NCI-H1417 (cell line): ENCODE measurements at regions not wholly inside any gene's neighbourhood (a gene's known extent, or its start where the extent isn't known, plus 50 kb on each side); places are given as distances from the start of the nearest gene placed in this dataset.
"Not testable (repeated sequence)": the region's sequence is repeated elsewhere in the genome, so short reads cannot be mapped to it uniquely, and the experiment has no call there.

Experiments
- DNase-seq, 3 experiments: peaks; one replicate each; lab custom pipeline; 2025; lab: John Stamatoyannopoulos, UW

DNA sequence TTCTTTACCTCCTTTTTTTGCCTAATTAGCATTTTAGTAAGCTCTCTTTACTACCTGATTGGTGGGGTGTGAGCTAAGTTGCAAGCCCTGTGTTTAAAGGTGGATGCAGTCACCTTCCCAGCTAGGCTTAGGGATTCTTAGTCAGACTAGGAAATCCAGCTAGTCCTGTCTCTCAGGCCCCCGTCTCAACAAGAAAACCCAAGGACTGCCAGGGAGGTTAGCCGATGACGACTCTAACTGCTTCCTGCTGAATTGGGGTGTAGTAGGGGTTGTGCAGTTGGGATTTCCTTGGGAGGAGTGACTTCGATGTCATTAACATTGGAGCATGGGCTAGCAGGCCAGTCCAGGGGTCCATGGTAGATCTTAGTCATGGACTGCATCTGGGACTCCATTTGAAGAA, 380.2 kb upstream of the SLC7A11 start:
- not testable (repeated sequence) for DNase-seq

DNA sequence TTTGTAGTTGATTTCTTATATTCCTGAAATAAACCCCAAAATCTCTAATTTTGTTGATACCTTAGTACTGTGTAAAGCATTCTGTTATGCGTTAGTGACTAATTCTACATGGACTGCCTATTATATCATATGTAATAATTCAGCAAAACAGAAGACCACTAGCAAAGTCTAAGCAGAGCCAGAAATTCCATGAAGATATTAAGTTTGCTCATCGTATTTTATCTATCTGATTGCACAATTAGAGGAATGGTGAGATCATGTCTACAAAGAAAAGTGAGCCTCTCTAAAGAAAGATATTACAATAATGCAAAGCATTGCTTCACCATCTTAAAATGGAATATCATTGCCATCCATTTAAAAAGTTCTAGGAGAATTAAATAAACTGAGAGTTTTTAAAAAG, 374.6 kb upstream of the SLC7A11 start:
- no peak for DNase-seq

DNA sequence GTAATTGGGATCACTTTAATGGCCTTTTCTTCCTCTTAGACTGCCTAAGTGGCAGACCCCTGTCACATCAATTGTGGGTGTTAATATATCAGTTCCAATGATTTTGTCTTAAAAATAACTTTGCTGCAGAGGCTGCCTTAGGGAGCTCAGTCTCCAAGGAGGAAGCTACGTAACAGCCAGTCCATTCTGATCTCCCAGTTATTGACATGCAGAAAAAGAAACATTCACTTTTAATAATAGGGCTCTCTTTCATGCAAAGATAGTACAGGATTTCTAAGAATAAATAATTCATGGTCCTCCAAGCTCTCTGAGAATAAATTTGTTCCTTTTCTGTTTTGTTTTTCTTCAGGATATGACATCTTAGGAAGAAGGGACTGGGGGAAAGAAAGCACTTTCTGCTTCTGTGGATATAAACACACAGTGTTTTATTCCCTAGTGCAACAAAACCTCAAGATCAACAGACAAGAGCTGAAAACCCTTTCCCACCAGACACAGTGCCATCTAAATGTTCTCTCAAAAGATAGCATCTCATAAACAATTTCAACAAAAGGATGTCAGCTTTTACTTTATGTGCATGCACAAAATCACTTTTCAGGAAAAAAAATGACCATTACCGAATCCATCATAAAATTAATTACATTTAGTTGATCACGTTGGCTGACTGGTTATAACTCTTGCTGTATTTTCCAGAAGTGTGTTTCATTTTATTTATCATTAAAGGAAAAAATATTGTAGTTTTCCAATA, 372.4 kb upstream of the SLC7A11 start:
- DNase-seq, result no peak

DNA sequence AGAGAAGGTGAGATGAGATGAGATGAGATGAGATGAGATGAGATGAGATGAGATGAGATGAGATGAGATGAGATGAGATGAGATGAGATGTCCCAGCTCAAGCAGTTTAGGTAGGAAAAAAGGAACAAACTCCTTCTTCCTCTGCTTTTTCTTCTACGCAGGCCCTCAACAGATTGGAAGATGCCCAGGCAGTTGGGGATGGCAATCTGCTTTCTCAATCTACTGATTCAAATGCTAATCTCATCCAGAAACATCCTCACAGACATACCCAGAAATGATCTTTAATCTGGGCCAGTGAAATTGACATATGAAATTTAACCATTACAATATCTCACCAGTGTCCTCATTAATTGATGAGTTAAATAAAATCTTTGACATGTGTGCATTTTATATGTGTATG, 370.3 kb upstream of the SLC7A11 start:
- DNase-seq, result no peak

DNA sequence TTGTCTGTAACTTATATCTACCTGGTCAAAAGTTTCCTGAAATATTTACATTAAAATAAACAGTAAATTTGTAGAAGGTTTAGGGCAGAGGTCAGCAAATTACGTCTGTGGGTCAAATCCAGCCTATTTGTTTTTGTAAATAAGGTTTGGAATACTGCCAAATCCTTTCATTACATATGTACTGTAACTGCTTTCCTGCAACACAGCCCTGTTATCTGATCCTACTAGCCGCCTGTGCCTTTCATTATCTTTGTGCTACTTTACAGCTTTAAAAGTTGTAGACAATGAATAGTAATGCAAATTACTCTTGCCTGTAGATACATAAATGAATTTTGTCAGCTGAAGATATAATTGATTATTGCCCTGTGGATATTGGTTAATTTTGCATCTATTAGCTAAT, 369.6 kb upstream of the SLC7A11 start:
- peak in 1 of 3 experiments; percentile 44 for DNase-seq

DNA sequence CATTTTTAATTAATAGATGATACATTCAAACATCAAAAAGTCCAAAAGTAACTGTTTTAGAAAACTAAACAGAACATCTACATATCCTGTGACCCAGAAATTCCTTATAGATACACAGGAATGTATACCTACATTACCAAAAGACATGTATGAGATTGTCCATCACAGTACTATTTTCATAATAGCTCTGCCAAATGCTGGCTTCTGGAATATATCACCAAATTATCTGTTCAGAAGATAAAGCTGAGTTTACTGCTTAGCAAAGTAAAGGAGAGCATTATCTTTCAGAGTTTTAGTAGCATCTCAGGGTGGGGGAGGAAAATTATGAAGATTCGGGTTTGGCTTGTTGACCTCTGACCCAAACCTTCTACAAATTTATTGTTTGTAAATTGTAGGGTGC, 368.9 kb upstream of the SLC7A11 start:
- DNase-seq, result no peak

DNA sequence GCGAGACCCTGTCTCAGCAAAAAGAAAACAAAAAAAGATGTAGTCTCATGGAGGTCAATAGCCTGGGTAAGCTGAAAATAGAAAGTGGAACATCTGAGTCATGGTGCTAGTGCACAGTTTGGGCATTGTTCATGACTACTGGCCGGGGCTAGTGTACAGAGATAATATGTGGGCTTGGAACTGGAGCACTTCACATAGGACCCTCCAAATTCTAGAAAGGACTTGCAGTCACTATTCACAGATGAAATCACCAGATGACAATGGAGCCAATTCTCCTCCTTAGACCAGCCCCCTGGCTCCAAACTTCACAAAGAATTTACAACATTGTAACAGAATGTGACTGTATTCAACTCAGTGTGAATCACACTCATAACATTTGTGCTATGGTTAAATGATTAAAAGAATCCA, 367.8 kb upstream of the SLC7A11 start:
- DNase-seq, result no peak

DNA sequence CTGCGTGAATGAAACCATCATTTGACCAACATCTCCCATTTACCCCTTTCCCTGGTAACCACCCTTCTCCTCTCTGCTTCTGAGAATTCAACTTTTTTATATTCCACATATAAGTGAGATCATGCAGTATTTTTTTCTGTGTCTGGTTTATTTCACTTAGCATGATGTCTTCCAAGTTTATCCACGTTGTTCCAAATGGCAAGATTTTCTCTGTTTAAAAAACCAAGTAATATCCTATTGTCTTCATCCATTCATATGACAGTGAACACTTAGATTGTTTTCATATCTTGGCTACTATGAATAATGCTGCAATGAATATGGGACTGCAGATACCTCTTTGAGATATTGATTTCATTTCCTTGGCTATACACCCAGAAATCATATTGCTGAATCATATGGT, 362.4 kb upstream of the SLC7A11 start:
- DNase-seq, result no peak

DNA sequence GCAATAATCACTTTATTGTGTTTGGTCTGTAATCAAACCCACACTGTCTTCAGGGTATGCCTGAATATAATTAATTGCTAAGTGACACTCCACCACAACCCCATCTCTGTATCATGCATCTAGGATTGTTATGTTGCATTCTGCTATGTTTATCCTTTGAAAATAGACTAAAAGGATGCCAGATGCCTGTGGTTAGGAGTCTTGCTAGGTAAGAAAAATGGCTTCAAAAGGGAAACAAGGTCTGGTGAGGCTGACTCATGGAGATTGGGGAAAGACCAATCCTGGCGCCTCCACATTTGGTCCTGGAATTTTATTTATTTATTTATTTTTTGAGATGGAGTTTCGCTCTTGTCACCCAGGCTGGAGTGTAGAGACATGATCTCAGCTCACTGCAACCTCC, 360.5 kb upstream of the SLC7A11 start:
- no peak for DNase-seq

DNA sequence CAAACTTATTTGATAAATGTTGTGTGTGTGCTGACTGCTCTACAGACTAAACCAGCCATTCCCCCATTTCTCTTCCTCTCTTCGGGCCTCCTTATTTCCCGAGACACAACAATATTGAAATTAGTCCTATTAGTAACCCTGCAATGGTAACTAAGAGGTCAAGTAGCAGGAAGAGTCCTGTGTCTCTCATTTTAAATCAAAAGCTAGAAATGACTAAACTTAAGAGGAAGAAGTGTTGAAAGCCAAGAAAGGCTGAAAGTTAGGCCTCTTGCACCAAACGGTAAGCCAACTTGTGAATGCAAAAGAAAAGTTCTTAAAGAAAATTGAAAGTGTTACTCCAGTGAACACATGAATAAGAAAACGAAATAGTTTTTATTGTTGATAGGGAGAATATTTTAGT, 357.8 kb upstream of the SLC7A11 start:
- DNase-seq, result no peak

DNA sequence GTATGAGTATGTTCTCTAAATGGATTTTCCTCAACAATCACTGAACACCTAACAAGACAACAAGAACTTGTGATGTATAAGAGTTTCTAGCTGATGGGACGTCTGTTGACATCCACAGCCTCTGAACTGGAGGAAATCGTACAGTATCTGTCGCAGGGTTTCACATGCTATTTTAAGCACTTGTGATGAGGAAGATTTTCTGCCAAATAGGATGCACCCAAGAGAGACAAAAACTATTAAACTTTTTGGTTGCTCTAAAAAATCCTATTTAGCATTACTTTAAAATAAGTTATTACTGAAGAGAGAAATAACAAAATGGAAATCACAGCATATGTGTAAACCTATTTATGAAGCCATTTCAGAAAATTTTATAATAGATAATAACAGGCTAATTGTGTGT, 356.1 kb upstream of the SLC7A11 start:
- DNase-seq, result no peak

DNA sequence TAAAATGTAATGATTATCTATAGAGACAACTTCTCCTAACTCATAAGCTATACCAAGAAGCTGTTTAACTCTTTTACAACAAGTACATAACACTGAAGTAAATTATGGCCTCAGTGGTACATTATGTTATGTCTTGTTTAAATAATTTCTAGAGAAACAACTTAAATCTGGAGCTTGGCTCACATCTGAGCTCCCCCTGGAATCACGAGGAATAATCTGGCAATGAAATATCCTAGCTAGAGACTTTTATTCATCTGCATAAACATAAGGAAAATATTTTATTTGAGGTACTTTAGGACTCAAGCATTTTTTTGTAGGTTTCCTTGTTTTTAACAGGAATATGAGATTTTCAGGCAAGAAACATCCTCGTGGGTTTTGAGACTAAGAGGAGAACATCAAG, 354.7 kb upstream of the SLC7A11 start:
- DNase-seq, result no peak

DNA sequence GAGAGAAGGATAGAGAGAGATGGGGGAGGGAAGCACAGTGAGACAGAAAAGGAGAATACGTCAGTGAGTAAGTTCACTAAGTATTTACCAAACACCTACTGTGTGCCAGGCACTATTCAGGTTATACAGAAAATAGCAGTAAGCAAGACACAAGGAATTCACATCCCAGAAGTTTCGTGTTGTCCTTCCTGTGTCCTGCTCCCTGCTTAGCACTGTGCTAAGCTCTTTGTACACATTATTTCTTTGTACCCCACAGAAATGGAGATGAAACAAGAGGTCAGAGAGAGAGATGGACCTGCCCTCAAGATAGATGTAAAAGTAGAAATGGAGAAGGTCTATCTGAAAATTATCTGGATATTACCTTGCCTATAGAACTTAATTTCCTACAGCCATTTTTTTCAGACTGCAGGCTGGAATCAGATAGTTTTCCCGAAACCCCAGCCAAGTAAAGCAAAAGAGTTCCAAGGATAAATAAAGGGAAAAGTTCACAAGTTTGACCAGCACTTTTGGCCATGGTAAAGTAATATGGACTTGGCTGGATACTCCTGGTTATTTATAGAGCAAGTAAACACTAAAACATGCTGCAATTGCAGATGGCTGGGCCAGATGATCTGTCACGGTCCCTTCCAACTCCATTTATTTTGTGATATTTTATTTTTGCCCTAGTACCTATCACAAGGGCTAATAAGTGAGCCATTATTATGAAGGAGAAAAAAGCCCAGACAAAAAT, 353.7 kb upstream of the SLC7A11 start:
- DNase-seq, result no peak

DNA sequence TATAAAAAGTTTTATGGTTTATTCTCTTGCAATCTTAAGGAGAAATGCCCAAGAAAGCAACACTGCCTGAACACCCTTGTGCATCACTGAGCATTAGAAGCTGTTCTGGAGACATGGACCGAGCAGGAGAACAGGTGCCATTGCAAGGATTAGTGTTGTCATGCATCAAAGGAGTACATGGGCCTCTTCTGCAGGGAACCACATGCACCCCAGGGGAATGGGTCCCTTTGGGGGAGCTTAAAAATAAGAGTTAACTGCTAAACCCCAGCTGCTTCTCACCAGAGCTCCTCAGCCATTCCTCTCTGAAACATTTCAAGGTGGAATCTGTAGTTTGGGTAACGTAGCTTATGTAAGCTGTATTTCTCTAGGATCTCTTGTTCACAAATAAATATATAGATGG, 353.0 kb upstream of the SLC7A11 start:
- DNase-seq, result no peak

DNA sequence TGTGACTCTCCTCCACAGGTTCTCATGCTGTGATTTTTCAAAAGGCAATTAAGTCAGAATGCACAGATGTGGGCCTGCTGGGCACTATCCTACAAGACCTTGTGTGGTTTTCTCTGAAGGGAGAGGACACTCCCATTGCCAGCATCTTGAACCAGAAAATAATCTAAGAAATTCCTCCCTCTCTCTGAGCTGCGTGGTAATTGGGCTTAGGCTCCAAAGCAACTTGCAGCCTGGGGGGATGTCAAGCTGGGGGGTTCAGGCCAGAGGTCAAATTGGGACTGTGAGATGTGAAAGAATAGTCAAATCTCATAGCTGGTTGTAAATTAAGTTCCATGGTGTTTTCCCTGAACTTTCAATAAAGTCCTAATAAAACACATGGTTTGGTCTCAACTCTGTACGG, 350.6 kb upstream of the SLC7A11 start:
- no peak for DNase-seq

DNA sequence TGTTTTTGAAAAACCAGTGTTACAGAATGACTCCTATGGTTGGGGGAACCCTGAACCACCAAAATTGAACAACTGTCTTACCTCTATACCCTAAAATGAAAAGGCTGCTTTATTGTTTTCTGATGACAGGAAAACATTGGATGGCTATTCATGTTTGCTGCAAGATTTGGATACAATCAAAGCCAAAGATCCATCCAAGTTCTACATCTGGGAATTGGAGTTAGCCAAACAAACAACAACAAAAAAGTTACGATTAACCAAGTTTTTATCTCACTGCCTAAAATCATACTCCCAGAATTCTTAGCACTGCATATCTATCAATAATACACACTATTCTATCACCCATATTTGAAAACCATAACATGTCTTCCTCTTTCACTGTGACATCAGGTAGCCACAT, 349.7 kb upstream of the SLC7A11 start:
- no peak for DNase-seq

DNA sequence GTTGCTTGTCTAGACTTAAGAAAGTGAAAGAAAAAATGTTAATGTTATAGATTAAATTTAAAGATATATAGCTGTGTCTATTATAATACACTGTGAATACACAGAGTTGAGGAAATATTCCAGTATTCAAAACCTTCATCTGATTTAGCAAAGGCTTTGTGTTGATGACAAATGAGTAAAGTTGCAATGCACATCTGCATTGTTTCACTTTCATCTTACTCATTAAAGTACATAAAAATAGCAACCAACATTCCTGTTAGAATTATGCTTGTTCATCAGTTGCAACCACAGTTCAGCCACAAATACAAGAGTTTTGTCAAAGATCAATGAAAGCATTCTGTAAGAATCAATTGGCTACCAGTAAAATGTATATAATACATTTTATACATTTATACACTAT, 346.4 kb upstream of the SLC7A11 start:
- no peak for DNase-seq

DNA sequence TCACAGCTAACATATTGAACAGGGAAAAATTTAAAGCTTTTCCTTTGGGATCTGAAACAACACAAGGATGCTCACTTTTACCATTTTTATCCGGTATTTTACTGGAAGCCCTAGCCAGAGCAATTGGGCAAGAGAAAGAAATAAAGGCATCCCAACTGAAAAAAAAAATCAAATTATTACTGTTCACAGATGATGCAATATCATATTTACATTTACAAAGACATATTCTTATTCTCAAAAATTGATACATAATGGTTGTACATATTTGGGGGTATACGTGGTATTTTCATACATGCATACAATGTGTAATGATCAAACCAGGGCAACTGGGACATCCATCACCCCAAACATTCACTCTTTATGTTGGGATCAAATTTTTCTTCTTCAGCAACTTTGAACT, 337.0 kb upstream of the SLC7A11 start:
- DNase-seq, result no peak

DNA sequence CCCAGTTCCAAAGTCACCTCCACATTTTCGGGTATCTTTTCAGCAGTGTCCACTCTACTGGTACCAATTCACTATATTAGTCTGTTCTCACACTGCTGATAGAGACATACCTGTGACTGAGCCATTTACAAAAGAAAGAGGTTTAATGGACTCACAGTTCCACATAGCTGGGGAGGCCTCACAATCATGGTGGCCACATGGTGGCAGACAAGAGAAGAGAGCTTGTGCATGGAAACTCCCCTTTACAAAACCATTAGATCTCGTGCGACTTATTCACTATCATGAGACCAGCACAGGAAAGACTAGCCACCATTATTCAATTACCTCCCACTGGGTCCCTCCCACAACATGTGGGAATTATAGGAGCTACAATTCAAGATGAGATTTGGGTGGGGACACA, 335.7 kb upstream of the SLC7A11 start:
- not testable (repeated sequence) for DNase-seq

DNA sequence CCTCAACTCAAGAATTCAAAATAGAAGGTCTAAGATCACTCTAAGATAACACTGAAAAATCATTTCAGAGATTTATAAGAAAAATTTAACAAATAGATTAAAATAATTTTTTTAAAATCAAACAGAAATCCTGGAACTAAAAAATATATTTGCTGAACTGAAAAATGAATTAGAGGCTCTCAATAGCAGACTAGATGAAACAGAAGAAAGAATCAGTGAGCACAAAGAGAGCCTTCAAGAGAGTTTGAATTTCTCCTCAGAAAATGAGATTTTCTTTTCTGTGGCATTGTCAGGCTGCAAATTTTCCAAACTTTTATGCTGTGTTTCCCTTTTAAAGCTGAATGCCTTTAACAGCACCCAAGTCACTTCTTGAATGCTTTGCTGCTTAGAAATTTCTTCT, 335.0 kb upstream of the SLC7A11 start:
- DNase-seq, result no peak

DNA sequence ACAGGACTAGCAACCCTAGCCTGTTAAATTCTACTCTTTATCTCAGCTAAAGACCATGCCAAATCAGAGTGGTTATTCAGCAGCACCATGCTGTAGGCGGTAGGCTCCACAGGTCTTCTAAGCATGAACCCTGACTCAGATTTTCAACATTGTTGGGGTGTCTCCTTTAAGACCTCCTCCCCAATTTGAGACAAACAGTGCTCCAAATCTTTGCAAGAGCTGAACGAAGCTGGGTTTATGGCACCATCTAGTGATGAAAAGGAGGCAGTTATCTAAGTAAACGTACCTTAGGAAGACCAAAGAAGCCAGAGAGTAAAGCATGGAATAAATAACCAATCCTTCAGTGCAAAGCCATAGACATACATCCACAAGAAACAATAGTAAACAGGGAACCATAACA, 334.5 kb upstream of the SLC7A11 start:
- DNase-seq, result no peak

DNA sequence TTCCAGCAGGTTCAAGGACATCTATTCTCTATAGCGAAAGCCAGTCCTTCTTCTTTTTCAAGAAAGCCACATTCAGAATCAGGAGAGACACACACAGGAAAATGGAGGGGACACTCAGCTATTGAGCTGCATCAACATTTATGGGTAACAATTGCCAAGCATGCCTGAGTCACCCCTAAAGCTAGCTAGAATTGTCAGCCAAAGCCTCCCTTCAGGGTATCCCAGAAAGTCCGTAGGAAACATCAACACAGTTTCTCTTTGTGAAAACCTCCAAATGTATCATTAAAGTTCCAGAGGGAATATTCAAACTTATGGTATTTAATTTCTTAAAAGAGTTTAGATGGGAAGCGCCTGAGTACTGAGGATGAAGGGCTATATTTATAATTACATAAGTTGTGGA, 331.1 kb upstream of the SLC7A11 start:
- no peak for DNase-seq

DNA sequence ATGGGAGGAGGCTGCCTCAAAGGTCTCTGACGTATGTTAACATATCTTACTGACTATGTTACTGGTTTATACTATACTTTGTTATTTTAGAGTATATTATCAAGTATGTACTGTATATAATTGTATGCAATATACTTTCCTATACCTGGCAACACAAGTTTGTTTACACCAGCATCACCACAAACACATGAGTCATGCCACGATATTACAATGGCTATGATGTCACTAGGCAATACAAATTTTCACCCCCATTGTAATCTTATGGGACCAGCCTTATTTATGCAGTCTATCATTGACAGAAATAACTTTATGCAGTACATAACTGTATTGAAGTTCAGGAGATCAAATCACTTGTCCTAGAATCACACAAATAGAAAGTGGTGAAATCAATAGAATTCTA, 329.9 kb upstream of the SLC7A11 start:
- no peak for DNase-seq

DNA sequence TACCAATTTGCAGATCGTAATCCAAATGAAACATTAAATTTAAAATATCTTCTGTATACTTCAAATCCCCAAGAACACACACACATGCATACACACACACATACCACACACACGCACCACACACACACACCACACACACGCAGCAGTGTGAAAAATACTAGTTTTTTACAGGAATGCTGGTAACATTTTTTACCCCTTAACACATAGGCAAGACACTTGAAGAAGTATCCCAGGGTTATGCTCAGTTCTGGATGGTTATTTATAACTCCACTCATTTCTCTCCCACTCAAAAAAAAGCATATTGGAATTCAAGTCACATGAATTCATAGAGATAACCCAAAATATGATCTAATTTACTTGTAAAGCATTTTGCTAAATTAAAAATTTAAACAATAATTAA, 325.5 kb upstream of the SLC7A11 start:
- no peak for DNase-seq
